Neural cell (in vitro differentiated cells): ENCODE measurements at regions not wholly inside any gene's neighbourhood (a gene's known extent, or its start where the extent isn't known, plus 50 kb on each side); places are given as distances from the start of the nearest gene placed in this dataset.

ENCODE experiments used
- H2AFZ ChIP-seq: fragments of 200-600, 300-800 bp; sonication (generic), shearing (Covaris generic); 2 replicates; pipeline ENCODE4 v1.6.0; 2014; ENCODE audit warnings: low read depth, mild to moderate bottlenecking, antibody characterized with exemption, low read length, moderate library complexity
- H3F3A ChIP-seq: fragments of 200-600 bp; shearing (Covaris generic); 2 replicates; pipeline ENCODE4 v1.6.1; 2016; ENCODE audit warnings: mild to moderate bottlenecking, moderate library complexity, mixed read lengths, antibody characterized with exemption, low read length; ENCODE audit not compliant: insufficient read depth, poor library complexity, severe bottlenecking
- H3K27ac ChIP-seq: fragments of 200-600, 300-800 bp; sonication (generic), shearing (Covaris generic); 2 replicates; pipeline ENCODE4 v1.5.1; 2014; ENCODE audit warnings: mild to moderate bottlenecking, low read length, moderate library complexity
- H3K27me3 ChIP-seq: fragments of 300-800, 200-600 bp; sonication (generic), shearing (Covaris generic); 2 replicates; pipeline ENCODE4 v1.6.0; 2014; ENCODE audit warnings: mild to moderate bottlenecking, low read depth, low read length, moderate library complexity; ENCODE audit not compliant: insufficient read depth
- H3K36me3 ChIP-seq: fragments of 300-800, 200-600 bp; sonication (generic), shearing (Covaris generic); 2 replicates; pipeline ENCODE4 v1.5.1; 2014; ENCODE audit warnings: mild to moderate bottlenecking, antibody characterized with exemption, low read length, moderate library complexity; ENCODE audit not compliant: insufficient read depth
- H3K4me2 ChIP-seq: fragments of 300-800, 200-600 bp; sonication (generic), shearing (Covaris generic); 2 replicates; pipeline ENCODE4 v1.6.0; 2014; ENCODE audit warnings: mild to moderate bottlenecking, low read length
- H3K4me3 ChIP-seq: fragments of 300-800, 200-600 bp; sonication (generic), shearing (Covaris generic); 2 replicates; pipeline ENCODE4 v1.5.1; 2014; ENCODE audit warnings: mild to moderate bottlenecking, low read length, moderate library complexity
- H3K79me2 ChIP-seq: fragments of 200-600 bp; shearing (Covaris generic); replicated peaks from 2 replicates; pipeline ENCODE4 v1.6.0; 2014; ENCODE audit warnings: mild to moderate bottlenecking, low read length, moderate library complexity; ENCODE audit not compliant: insufficient read depth
- H3K9ac ChIP-seq: fragments of 300-800, 200-600 bp; sonication (generic), shearing (Covaris generic); 2 replicates; pipeline ENCODE4 v1.6.1; 2016; ENCODE audit warnings: mild to moderate bottlenecking, low read length, mixed read lengths
- H3K9me2 ChIP-seq: fragments of 200-600 bp; shearing (Covaris generic); 2 replicates; pipeline ENCODE4 v1.6.1; 2016; ENCODE audit warnings: mild to moderate bottlenecking, low read length, mixed read lengths; ENCODE audit not compliant: insufficient read depth
- H3K9me3 ChIP-seq: fragments of 200-600, 300-800 bp; sonication (generic), shearing (Covaris generic); 2 replicates; pipeline ENCODE4 v1.6.1; 2016; ENCODE audit warnings: mild to moderate bottlenecking, mixed run types, low read length, moderate library complexity, mixed read lengths
- H4K20me1 ChIP-seq: fragments of 200-600 bp; shearing (Covaris generic); 2 replicates; pipeline ENCODE4 v1.6.1; 2016; ENCODE audit warnings: mild to moderate bottlenecking, mixed run types; ENCODE audit not compliant: insufficient read depth
- CTCF ChIP-seq: fragments of 450-650 bp; IDR thresholded peaks from 2 replicates; pipeline ENCODE4 v1.5.1; 2014; ENCODE audit warnings: antibody characterized with exemption, mild to moderate bottlenecking, moderate library complexity; ENCODE audit not compliant: poor library complexity, severe bottlenecking
- EP300 ChIP-seq: fragments of 450-650 bp; conservative IDR thresholded peaks from 2 replicates; pipeline ENCODE4 v1.6.1; 2014; ENCODE audit warnings: antibody characterized with exemption, mild to moderate bottlenecking, moderate library complexity; ENCODE audit not compliant: poor library complexity, severe bottlenecking
- EZH2 ChIP-seq: fragments of 200-600, 300-800 bp; shearing (Covaris generic), sonication (generic); IDR thresholded peaks from 2 replicates; pipeline ENCODE4 v1.6.1; 2014; ENCODE audit warnings: antibody characterized with exemption, low read length, borderline replicate concordance, mild to moderate bottlenecking; ENCODE audit not compliant: insufficient read depth, poor library complexity, severe bottlenecking
- MXI1 ChIP-seq: fragments of 450-650 bp; conservative IDR thresholded peaks from 2 replicates; pipeline ENCODE4 v1.6.1; 2014; ENCODE audit warnings: antibody characterized with exemption, mild to moderate bottlenecking; ENCODE audit not compliant: poor library complexity, severe bottlenecking
- POLR2AphosphoS5 ChIP-seq: IDR thresholded peaks from 2 replicates; pipeline ENCODE4 v1.6.1; 2012
- RAD21 ChIP-seq: fragments of 450-650 bp; conservative IDR thresholded peaks from 2 replicates; pipeline ENCODE4 v1.6.1; 2014; ENCODE audit warnings: antibody characterized with exemption, mild to moderate bottlenecking, moderate library complexity
- REST ChIP-seq: IDR thresholded peaks from 2 replicates; pipeline ENCODE4 v1.6.1; 2012; ENCODE audit warnings: borderline replicate concordance
- SMC3 ChIP-seq: fragments of 450-650 bp; conservative IDR thresholded peaks from 2 replicates; pipeline ENCODE4 v1.6.1; 2014; ENCODE audit warnings: antibody characterized with exemption, mild to moderate bottlenecking, moderate library complexity; ENCODE audit not compliant: poor library complexity
- TAF1 ChIP-seq: IDR thresholded peaks from 2 replicates; pipeline ENCODE4 v1.6.1; 2012; ENCODE audit warnings: low read depth

- Histone ChIP-seq H3K79me2 (no peaks in the 10 kb centered on the region), H3K27me3 (no peaks in the 10 kb centered on the region)
Observed at GRCh38 chr3:162765524-162765923, 1268.9 kb downstream of the OTOL1 start.

GRCh38 chr3:162769564-162769963 lies 1273.0 kb downstream of the OTOL1 start:
- no peak overlapping the region for H3K4me2 ChIP-seq
- H3F3A ChIP-seq, result no peaks in the 10 kb centered on the region
- no peaks in the 10 kb centered on the region for H4K20me1 ChIP-seq
- H3K4me3 ChIP-seq, result no peak overlapping the region
- no peaks in the 10 kb centered on the region for H3K36me3 ChIP-seq
- no peak overlapping the region for H2AFZ ChIP-seq
- no peaks in the 10 kb centered on the region for H3K9me3 ChIP-seq
- H3K27me3 ChIP-seq, result no peaks in the 10 kb centered on the region
- TF ChIP-seq TAF1 (no peak), EZH2 (no peak), EP300 (no peak), REST (no peak), SMC3 (no peak), POLR2AphosphoS5 (no peak), MXI1 (no peak), RAD21 (no peak), CTCF (no peak)
- H3K79me2 ChIP-seq, result no peaks in the 10 kb centered on the region
- no peak overlapping the region for H3K9ac ChIP-seq
- no peak overlapping the region for H3K27ac ChIP-seq
- H3K9me2 ChIP-seq, result no peaks in the 10 kb centered on the region

More at GRCh38 chr3:162765524-162765923, 1268.9 kb downstream of the OTOL1 start:
- no peak overlapping the region for H3K9ac ChIP-seq
- no peaks in the 10 kb centered on the region for H3F3A ChIP-seq
- no peaks in the 10 kb centered on the region for H3K36me3 ChIP-seq
- H3K4me2 ChIP-seq, result no peak overlapping the region
- H2AFZ ChIP-seq, result no peak overlapping the region
- TF ChIP-seq POLR2AphosphoS5 (no peak), EP300 (no peak), SMC3 (no peak), RAD21 (no peak), TAF1 (no peak)
- no peaks in the 10 kb centered on the region for H4K20me1 ChIP-seq
- H3K9me3 ChIP-seq, result no peaks in the 10 kb centered on the region
- no peaks in the 10 kb centered on the region for H3K9me2 ChIP-seq
- no peak overlapping the region for H3K4me3 ChIP-seq
- no peak overlapping the region for H3K27ac ChIP-seq

- H3F3A ChIP-seq, result no peaks in the 10 kb centered on the region
- no peak overlapping the region for H3K27ac ChIP-seq
- TF ChIP-seq RAD21, result no peak
- no peak for TF ChIP-seq SMC3
- TF ChIP-seq MXI1, result no peak
- no peaks in the 10 kb centered on the region for H4K20me1 ChIP-seq
- H3K9ac ChIP-seq, result no peak overlapping the region
- H3K4me3 ChIP-seq, result no peak overlapping the region
- no peaks in the 10 kb centered on the region for H3K79me2 ChIP-seq
- H3K27me3 ChIP-seq, result no peaks in the 10 kb centered on the region
- no peaks in the 10 kb centered on the region for H3K9me2 ChIP-seq
- H3K36me3 ChIP-seq, result no peaks in the 10 kb centered on the region
- no peaks in the 10 kb centered on the region for H3K9me3 ChIP-seq
- no peak overlapping the region for H3K4me2 ChIP-seq
- H2AFZ ChIP-seq, result no peak overlapping the region
Observed at GRCh38 chr3:162770551-162770950, 1273.9 kb downstream of the OTOL1 start.
